ENCODE measurements at regions not wholly inside any gene's neighbourhood (a gene's known extent, or its start where the extent isn't known, plus 50 kb on each side); places are given as distances from the start of the nearest gene placed in this dataset.

- H3K4me1 ChIP-seq (ENCODE audit: control insufficient read depth in 1 of 2, insufficient read depth in 2 of 2, low read length in 2 of 2), result peaks cover 0 to 2% of the 10 kb centered on the region in 2 donors
- no peaks in the 10 kb centered on the region for H3K36me3 ChIP-seq (ENCODE audit: control insufficient read depth in 1 of 2, insufficient read depth in 2 of 2, low read length in 1 of 2)
- no peak overlapping the region for H3K27ac ChIP-seq (ENCODE audit: low read depth in 1 of 2, low read length in 2 of 2)
- no peak overlapping the region for H3K4me3 ChIP-seq (ENCODE audit: low read length in 2 of 2)
- DNase-seq (no peak), ATAC-seq (ENCODE audit: low FRiP score) (no peak)
- intact Hi-C loops (cut with DNase I), result no loop called here
- 72 to 74% methylated on average over 1 of the region's 1 CpG for WGBS, 2 donors
- H3K27me3 ChIP-seq (ENCODE audit: control insufficient read depth in 1 of 2, insufficient read depth in 2 of 2, low read length in 1 of 2), result no peaks in the 10 kb centered on the region
- peaks cover 2% of the 10 kb centered on the region for H3K9me3 ChIP-seq (ENCODE audit: control insufficient read depth, low read length)
Measured at GRCh38 chr6:84362193-84362821, 134.9 kb upstream of the CEP162 start.

DNA sequence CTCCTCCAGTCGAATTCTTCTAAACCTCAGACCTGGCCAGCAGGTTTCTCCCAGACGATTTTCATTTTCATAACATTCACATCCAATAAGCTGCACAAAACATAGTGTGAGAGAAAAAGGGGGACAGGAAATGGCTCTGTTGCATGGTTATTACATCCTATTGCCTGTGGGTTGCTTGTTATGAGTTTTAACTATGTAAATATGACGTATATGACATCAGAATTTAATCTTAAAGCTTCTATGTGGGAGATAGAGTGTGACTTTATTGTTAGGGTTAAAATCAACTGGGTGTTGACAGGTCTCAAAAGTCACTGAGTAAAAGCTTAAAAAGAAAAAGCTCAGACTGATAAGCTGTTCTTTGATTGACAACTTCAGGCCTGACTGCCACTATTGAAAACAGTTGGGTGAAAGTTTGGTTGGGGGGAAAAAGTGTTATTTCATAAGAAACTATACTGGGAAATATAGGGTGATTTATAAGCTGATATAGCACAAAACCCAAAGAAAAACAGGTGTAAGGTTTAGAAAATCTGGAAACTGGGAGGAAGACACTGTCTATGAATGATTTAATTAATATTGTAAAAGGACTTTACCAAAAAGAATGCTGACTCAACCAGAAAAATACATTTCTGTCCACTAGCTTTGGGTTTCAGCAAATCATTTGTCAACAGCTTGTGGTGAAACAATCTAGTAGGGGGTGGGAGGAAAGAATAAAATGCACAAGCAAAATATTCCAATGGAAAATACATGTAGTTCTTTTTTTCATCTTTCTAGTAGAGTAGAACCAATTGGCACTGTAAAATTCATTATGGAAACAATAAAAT lies 134.1 kb upstream of the CEP162 start:
- H3K4me1 ChIP-seq (ENCODE audit: control insufficient read depth in 1 of 2, insufficient read depth in 2 of 2, low read length in 2 of 2), result peaks cover 0 to 2% of the 10 kb centered on the region in 2 donors
- intact Hi-C loops (cut with DNase I), result no loop called here
- H3K36me3 ChIP-seq (ENCODE audit: control insufficient read depth in 1 of 2, insufficient read depth in 2 of 2, low read length in 1 of 2), result no peaks in the 10 kb centered on the region
- no peak overlapping the region for H3K4me3 ChIP-seq (ENCODE audit: low read length in 2 of 2)
- ATAC-seq (ENCODE audit: low FRiP score) (no peak), DNase-seq (no peak)
- no peaks in the 10 kb centered on the region for H3K27me3 ChIP-seq (ENCODE audit: control insufficient read depth in 1 of 2, insufficient read depth in 2 of 2, low read length in 1 of 2)
- H3K9me3 ChIP-seq (ENCODE audit: control insufficient read depth, low read length), result peaks cover 2% of the 10 kb centered on the region
- no peak overlapping the region for H3K27ac ChIP-seq (ENCODE audit: low read depth in 1 of 2, low read length in 2 of 2)
- 32 to 34% methylated on average over 3 of the region's 3 CpGs for WGBS, 2 donors

- DNase-seq, result no peak
- Histone ChIP-seq H3K27me3 (ENCODE audit: control insufficient read depth in 1 of 2, insufficient read depth in 2 of 2, low read length in 1 of 2) (no peaks in the 10 kb centered on the region), H3K4me1 (ENCODE audit: control insufficient read depth in 1 of 2, insufficient read depth in 2 of 2, low read length in 2 of 2) (peaks cover 0 to 2% of the 10 kb centered on the region in 2 donors), H3K36me3 (ENCODE audit: control insufficient read depth in 1 of 2, insufficient read depth in 2 of 2, low read length in 1 of 2) (no peaks in the 10 kb centered on the region), H3K4me3 (ENCODE audit: low read length in 2 of 2) (no peak overlapping the region), H3K9me3 (ENCODE audit: control insufficient read depth, low read length) (peaks cover 2% of the 10 kb centered on the region), H3K27ac (ENCODE audit: low read depth in 1 of 2, low read length in 2 of 2) (no peak overlapping the region)
- ATAC-seq (ENCODE audit: low FRiP score), result no peak
- 79 to 81% methylated on average over 5 of the region's 5 CpGs for WGBS, 2 donors
- intact Hi-C loops (cut with DNase I), result no loop called here
Measured at GRCh38 chr6:84360039-84360438, 132.6 kb upstream of the CEP162 start.

DNA sequence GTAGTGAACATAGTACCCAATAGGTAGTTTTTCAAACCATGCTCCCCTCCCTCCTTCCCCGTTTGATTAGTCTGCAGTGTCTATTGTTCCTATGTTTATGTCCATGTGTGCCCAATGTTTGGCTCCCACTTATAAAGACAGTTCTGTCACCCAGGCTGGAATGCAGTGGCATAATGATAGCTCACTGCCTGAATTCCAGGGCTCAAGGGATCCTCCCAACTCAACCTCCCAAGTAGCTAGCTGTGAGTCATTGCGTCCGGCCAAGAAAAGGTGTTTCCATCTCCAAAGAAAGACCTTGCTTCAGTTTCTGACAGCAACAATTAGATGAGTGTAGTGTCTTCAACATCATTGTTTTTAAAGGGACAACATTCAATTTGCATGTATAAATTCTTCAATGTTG lies 131.1 kb upstream of the CEP162 start:
- no peaks in the 10 kb centered on the region for H3K27me3 ChIP-seq (ENCODE audit: control insufficient read depth in 1 of 2, insufficient read depth in 2 of 2, low read length in 1 of 2)
- H3K4me3 ChIP-seq (ENCODE audit: low read length in 2 of 2), result no peak overlapping the region
- no peaks in the 10 kb centered on the region for H3K36me3 ChIP-seq (ENCODE audit: control insufficient read depth in 1 of 2, insufficient read depth in 2 of 2, low read length in 1 of 2)
- WGBS, 2 donors, result 98 to 100% methylated on average over 3 of the region's 3 CpGs
- H3K9me3 ChIP-seq (ENCODE audit: control insufficient read depth, low read length), result peaks cover 2% of the 10 kb centered on the region
- DNase-seq, result no peak
- intact Hi-C loops (cut with DNase I), result no loop called here
- ATAC-seq (ENCODE audit: low FRiP score), result no peak
- peaks cover 0 to 2% of the 10 kb centered on the region in 2 donors for H3K4me1 ChIP-seq (ENCODE audit: control insufficient read depth in 1 of 2, insufficient read depth in 2 of 2, low read length in 2 of 2)
- no peak overlapping the region for H3K27ac ChIP-seq (ENCODE audit: low read depth in 1 of 2, low read length in 2 of 2)

- intact Hi-C loops (cut with DNase I), result no loop called here
- no peaks in the 10 kb centered on the region for H3K27me3 ChIP-seq (ENCODE audit: control insufficient read depth in 1 of 2, insufficient read depth in 2 of 2, low read length in 1 of 2)
- no peaks in the 10 kb centered on the region for H3K36me3 ChIP-seq (ENCODE audit: control insufficient read depth in 1 of 2, insufficient read depth in 2 of 2, low read length in 1 of 2)
- H3K9me3 ChIP-seq (ENCODE audit: control insufficient read depth, low read length), result peaks cover 2% of the 10 kb centered on the region
- no peak overlapping the region for H3K27ac ChIP-seq (ENCODE audit: low read depth in 1 of 2, low read length in 2 of 2)
- H3K4me1 ChIP-seq (ENCODE audit: control insufficient read depth in 1 of 2, insufficient read depth in 2 of 2, low read length in 2 of 2), result peaks cover 0 to 2% of the 10 kb centered on the region in 2 donors
- WGBS, 2 donors, result 92 to 95% methylated on average over 2 of the region's 2 CpGs
- no peak overlapping the region for H3K4me3 ChIP-seq (ENCODE audit: low read length in 2 of 2)
- DNase-seq, result no peak
- ATAC-seq (ENCODE audit: low FRiP score), result no peak
Measured at GRCh38 chr6:84357631-84358030, 130.2 kb upstream of the CEP162 start.

- no peaks in the 10 kb centered on the region for H3K36me3 ChIP-seq (ENCODE audit: control insufficient read depth in 1 of 2, insufficient read depth in 2 of 2, low read length in 1 of 2)
- DNase-seq, result no peak
- WGBS, 2 donors, result 56 to 64% methylated on average over 5 of the region's 5 CpGs
Measured at GRCh38 chr6:84356907-84357306, 129.5 kb upstream of the CEP162 start.

DNA sequence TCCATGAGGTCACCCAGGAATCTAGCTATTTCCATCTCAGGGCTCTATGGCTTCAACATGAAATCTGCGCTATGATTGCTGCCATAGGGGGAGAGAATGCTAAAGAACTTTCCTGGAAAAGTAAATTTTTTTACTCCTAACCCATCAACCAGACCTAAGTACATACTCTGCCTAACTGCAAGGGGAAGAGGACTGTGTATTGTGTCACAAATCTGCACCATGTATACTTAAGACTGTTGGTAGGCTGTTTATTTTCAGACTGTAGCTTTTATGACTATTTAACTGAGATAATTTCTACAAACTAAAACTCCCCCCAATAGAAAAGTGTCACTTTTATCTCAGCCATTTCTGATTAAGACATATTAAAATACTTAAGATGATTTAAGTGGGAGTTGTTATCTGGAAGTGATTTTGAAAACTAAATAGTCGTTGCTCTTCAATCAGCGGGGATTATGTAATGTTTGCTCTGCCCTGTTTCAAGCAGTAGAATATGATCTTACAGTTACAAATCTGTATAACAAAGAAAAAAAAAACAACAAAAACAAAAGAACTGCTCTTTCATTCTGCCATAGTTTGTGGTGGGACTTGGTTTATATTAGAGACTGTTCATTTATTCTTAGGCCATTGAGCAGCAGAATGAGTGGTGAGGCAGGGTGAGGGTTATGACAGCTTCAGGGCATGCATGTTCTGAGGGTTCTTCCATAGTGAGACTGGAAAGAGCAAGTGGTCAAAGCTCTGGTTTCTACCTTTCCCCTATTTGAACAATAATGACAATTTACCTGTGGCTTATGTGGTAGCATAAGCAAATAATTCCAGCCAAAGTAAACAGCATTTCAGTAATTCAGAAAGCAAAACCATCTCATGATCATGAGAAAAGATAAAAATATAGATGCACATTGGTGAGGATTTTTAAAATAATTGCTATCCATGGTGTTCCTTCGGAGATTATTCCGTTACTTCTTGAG lies 126.3 kb upstream of the CEP162 start:
- 69 to 78% methylated on average over 5 of the region's 5 CpGs for WGBS, 2 donors
- H3K27me3 ChIP-seq (ENCODE audit: control insufficient read depth in 1 of 2, insufficient read depth in 2 of 2, low read length in 1 of 2), result no peaks in the 10 kb centered on the region
- DNase-seq (no peak), ATAC-seq (ENCODE audit: low FRiP score) (no peak)
- intact Hi-C loops (cut with DNase I), result no loop called here
- H3K36me3 ChIP-seq (ENCODE audit: control insufficient read depth in 1 of 2, insufficient read depth in 2 of 2, low read length in 1 of 2), result no peaks in the 10 kb centered on the region
- H3K4me3 ChIP-seq (ENCODE audit: low read length in 2 of 2), result no peak overlapping the region
- H3K27ac ChIP-seq (ENCODE audit: low read depth in 1 of 2, low read length in 2 of 2), result no peak overlapping the region
- H3K9me3 ChIP-seq (ENCODE audit: control insufficient read depth, low read length), result peaks cover 2% of the 10 kb centered on the region
- no peaks in the 10 kb centered on the region for H3K4me1 ChIP-seq (ENCODE audit: control insufficient read depth in 1 of 2, insufficient read depth in 2 of 2, low read length in 2 of 2)

More at GRCh38 chr6:84356907-84357306, 129.5 kb upstream of the CEP162 start:
- Histone ChIP-seq H3K9me3 (ENCODE audit: control insufficient read depth, low read length) (peaks cover 2% of the 10 kb centered on the region), H3K27me3 (ENCODE audit: control insufficient read depth in 1 of 2, insufficient read depth in 2 of 2, low read length in 1 of 2) (no peaks in the 10 kb centered on the region), H3K27ac (ENCODE audit: low read depth in 1 of 2, low read length in 2 of 2) (no peak overlapping the region), H3K4me3 (ENCODE audit: low read length in 2 of 2) (no peak overlapping the region), H3K4me1 (ENCODE audit: control insufficient read depth in 1 of 2, insufficient read depth in 2 of 2, low read length in 2 of 2) (peaks cover 0 to 2% of the 10 kb centered on the region in 2 donors)
- intact Hi-C loops (cut with DNase I), result no loop called here
- ATAC-seq (ENCODE audit: low FRiP score), result no peak

GRCh38 chr6:84350397-84350796 lies 123.0 kb upstream of the CEP162 start:
- Histone ChIP-seq H3K27ac (ENCODE audit: low read depth in 1 of 2, low read length in 2 of 2) (no peak overlapping the region), H3K4me3 (ENCODE audit: low read length in 2 of 2) (no peak overlapping the region), H3K9me3 (ENCODE audit: control insufficient read depth, low read length) (no peaks in the 10 kb centered on the region), H3K4me1 (ENCODE audit: control insufficient read depth in 1 of 2, insufficient read depth in 2 of 2, low read length in 2 of 2) (no peaks in the 10 kb centered on the region), H3K36me3 (ENCODE audit: control insufficient read depth in 1 of 2, insufficient read depth in 2 of 2, low read length in 1 of 2) (no peaks in the 10 kb centered on the region), H3K27me3 (ENCODE audit: control insufficient read depth in 1 of 2, insufficient read depth in 2 of 2, low read length in 1 of 2) (no peaks in the 10 kb centered on the region)
- intact Hi-C loops (cut with DNase I), result no loop called here
- ATAC-seq (ENCODE audit: low FRiP score) (no peak), DNase-seq (no peak)

Measured in aorta (tissue), 5 donors.